C4-2B (cell line): ENCODE measurements at regions not wholly inside any gene's neighbourhood (a gene's known extent, or its start where the extent isn't known, plus 50 kb on each side); places are given as distances from the start of the nearest gene placed in this dataset.

Experiments
- H3K27ac ChIP-seq: fragments of 450-650 bp; 2 replicates; pipeline ENCODE4 v1.5.1; 2017
- CTCF ChIP-seq: fragments of 450-650 bp; conservative IDR thresholded peaks from 2 replicates; pipeline ENCODE4 v1.5.1; 2017; ENCODE audit warnings: mild to moderate bottlenecking
- ZFX ChIP-seq: fragments of 450-650 bp; IDR thresholded peaks from 2 replicates; pipeline ENCODE4 v1.6.1; 2017

DNA sequence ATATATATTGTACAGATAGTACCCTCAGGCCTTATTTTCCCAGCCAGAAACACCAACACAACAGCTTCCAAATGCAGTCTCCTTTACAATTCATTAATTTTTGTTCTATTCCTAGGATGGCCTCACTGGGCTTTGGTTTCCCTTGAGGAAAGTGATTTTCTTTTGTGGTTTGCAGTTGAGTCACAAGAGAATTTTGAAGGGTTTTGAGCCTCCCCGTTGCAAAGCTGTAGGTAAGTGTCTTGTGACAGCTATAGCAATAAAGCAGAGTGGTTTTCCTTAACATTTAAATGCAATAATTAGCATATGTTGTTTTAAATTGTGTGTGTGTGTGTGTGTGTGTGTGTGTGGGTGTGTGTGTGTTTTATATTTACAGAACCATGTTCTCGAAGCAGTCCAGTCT is 54.1 kb upstream of the WDR17 start:
- TF ChIP-seq CTCF (no peak), ZFX (no peak)
- no peak overlapping the region for H3K27ac ChIP-seq

DNA sequence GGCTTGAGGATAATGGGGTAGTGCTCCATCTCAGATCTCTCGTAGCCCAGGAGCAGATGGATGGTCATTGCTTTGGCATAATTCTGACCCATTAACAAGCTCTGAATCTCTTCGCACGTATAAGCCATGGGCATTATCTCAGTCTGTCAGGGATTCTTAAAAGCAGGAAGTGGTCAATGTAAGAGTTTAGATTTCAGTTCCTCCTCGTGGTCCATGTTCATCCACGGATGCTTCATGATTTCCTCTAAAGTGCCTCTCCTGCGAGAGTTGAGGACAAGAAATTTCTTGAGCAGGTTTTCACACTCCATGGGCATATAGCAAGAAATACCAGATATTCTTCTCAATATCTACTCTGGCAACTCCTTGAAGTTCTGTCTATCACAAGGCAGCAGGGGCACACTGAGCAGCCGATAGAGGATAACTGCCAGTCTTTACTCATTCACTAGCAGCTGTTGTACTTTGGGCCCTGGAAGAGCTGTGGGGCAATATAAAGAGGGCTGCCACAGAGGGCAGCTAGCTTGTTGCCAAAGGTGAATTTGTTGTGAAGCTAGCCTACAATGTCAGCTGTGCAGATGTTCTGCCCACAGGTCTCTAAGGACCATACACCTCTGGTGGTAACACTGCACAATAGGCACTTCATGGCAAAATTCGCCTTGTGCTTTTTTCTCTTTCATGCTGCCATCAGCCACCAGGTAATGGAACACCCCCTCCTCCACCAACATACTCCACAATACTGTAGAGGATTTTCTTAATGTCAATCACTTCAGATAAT is 52.0 kb upstream of the WDR17 start:
- TF ChIP-seq CTCF: no peak
- no peak for TF ChIP-seq ZFX
- H3K27ac ChIP-seq: no peak overlapping the region

GRCh38 chr4:176014583-176015108 is 51.0 kb upstream of the WDR17 start:
- TF ChIP-seq ZFX (no peak), CTCF (no peak)

More at GRCh38 chr4:176014583-176015108, 51.0 kb upstream of the WDR17 start:
- H3K27ac ChIP-seq: no peak overlapping the region
